D341Med (cell line): ENCODE measurements at regions not wholly inside any gene's neighbourhood (a gene's known extent, or its start where the extent isn't known, plus 50 kb on each side); places are given as distances from the start of the nearest gene placed in this dataset.
A peak's percentile ranks its signal among the peaks of the same experiment; 100 is the strongest.
"Not testable (repeated sequence)": the region's sequence is repeated elsewhere in the genome, so short reads cannot be mapped to it uniquely, and the experiment has no call there.

Source experiments
- DNase-seq: peaks from one replicate; pipeline ENCODE4 v3.0.0; 2012; ENCODE audit warnings: low spot score

- no peak for DNase-seq
Observed at GRCh38 chr16:82298472-82298871, 128.4 kb upstream of the MPHOSPH6 start.

GRCh38 chr16:82295290-82296201 is 125.5 kb upstream of the MPHOSPH6 start:
- no peak for DNase-seq

- DNase-seq, result no peak
Observed at GRCh38 chr16:82293671-82294070, 123.6 kb upstream of the MPHOSPH6 start.

- no peak for DNase-seq
Observed at GRCh38 chr16:82287937-82288336, 117.9 kb upstream of the MPHOSPH6 start.

- no peak for DNase-seq
Observed at GRCh38 chr16:82282662-82283061, 112.6 kb upstream of the MPHOSPH6 start.

- DNase-seq, result no peak
Observed at GRCh38 chr16:82281544-82281943, 111.5 kb upstream of the MPHOSPH6 start.

- DNase-seq, result no peak
Observed at GRCh38 chr16:82280867-82281266, 110.8 kb upstream of the MPHOSPH6 start.

- DNase-seq, result not testable (repeated sequence)
Observed at GRCh38 chr16:82275349-82275748, 105.3 kb upstream of the MPHOSPH6 start.

GRCh38 chr16:82271636-82272035 is 101.6 kb upstream of the MPHOSPH6 start:
- no peak for DNase-seq

GRCh38 chr16:82267675-82268074 is 97.7 kb upstream of the MPHOSPH6 start:
- not testable (repeated sequence) for DNase-seq

GRCh38 chr16:82265809-82266208 is 95.8 kb upstream of the MPHOSPH6 start:
- no peak for DNase-seq

GRCh38 chr16:82264756-82265155 is 94.7 kb upstream of the MPHOSPH6 start:
- no peak for DNase-seq

- peak; percentile 75 for DNase-seq
Observed at GRCh38 chr16:82263521-82264143, 93.6 kb upstream of the MPHOSPH6 start.

GRCh38 chr16:82262244-82262643 is 92.2 kb upstream of the MPHOSPH6 start:
- DNase-seq, result no peak

GRCh38 chr16:82260212-82260795 is 90.3 kb upstream of the MPHOSPH6 start:
- DNase-seq, result no peak

GRCh38 chr16:82259731-82260130 is 89.7 kb upstream of the MPHOSPH6 start:
- no peak for DNase-seq

GRCh38 chr16:82257990-82258389 is 88.0 kb upstream of the MPHOSPH6 start:
- no peak for DNase-seq

- no peak for DNase-seq
Observed at GRCh38 chr16:82252582-82252981, 82.6 kb upstream of the MPHOSPH6 start.

- DNase-seq, result no peak
Observed at GRCh38 chr16:82248677-82249076, 78.7 kb upstream of the MPHOSPH6 start.

- DNase-seq, result no peak
Observed at GRCh38 chr16:82248012-82248656, 78.1 kb upstream of the MPHOSPH6 start.

- DNase-seq, result no peak
Observed at GRCh38 chr16:82242201-82242600, 72.2 kb upstream of the MPHOSPH6 start.

GRCh38 chr16:82241469-82242052 is 71.5 kb upstream of the MPHOSPH6 start:
- DNase-seq, result no peak
